Thyroid gland (tissue), 4 donors: ENCODE measurements at regions not wholly inside any gene's neighbourhood (a gene's known extent, or its start where the extent isn't known, plus 50 kb on each side); places are given as distances from the start of the nearest gene placed in this dataset.

ENCODE experiments used
- CTCF ChIP-seq, 6 experiments: fragments of 200-600 bp in 3 of 6; fragments of 450-650 bp in 3 of 6; sonication (generic) in 3 of 6; IDR thresholded peaks; one replicate each; pipeline ENCODE4 v1.5.1; 2016 to 2019; ENCODE audit warnings: antibody characterized with exemption in 6 of 6, mild to moderate bottlenecking in 2 of 6, inconsistent platforms in 1 of 6, moderate library complexity in 1 of 6
- POLR2A ChIP-seq, 2 donors: fragments of 450-650 bp; IDR thresholded peaks; one replicate each; pipeline ENCODE4 v1.6.1; 2017; ENCODE audit warnings: antibody characterized with exemption in 2 of 2, mild to moderate bottlenecking in 2 of 2, moderate library complexity in 1 of 2

DNA sequence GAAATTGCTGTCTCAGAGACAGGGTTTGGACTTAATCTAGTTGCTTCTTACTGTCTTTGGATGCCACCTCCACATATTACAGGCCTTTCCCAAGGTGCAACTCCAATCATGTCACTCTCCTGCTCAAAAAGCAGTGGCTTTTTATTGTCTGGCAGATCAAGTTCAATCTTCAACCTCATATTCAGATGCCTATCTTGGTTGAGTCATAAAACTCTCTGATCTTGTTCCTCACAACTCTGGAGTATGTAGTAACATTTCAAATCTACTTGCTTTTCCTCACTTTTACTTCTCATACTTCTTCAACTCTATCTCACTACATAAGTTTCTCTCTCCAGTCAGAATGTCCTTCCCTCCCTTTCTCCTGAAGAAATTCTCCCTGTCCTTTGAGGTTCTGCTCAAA lies 180.6 kb downstream of the VSIG4 start:
- TF ChIP-seq CTCF (IDR thresholded peaks at IDR 0.05): no peak
- no peak for TF ChIP-seq POLR2A (IDR thresholded peaks at IDR 0.05)
